NCI-H1105 (cell line): ENCODE measurements at regions not wholly inside any gene's neighbourhood (a gene's known extent, or its start where the extent isn't known, plus 50 kb on each side); places are given as distances from the start of the nearest gene placed in this dataset.
"Not testable (repeated sequence)": the region's sequence is repeated elsewhere in the genome, so short reads cannot be mapped to it uniquely, and the experiment has no call there.

Source experiments
- DNase-seq: peaks from one replicate; lab custom pipeline; 2025; lab: John Stamatoyannopoulos, UW

- no peak for DNase-seq
Measured at GRCh38 chr12:67039995-67040860, 228.9 kb upstream of the CAND1 start.

GRCh38 chr12:67040861-67041137, 228.4 kb upstream of the CAND1 start:
- DNase-seq, result no peak

- peak; percentile 77 for DNase-seq
Measured at GRCh38 chr12:67042697-67043131, 226.4 kb upstream of the CAND1 start.

- no peak for DNase-seq
Measured at GRCh38 chr12:67043771-67044170, 225.4 kb upstream of the CAND1 start.

- DNase-seq, result no peak
Measured at GRCh38 chr12:67045650-67046049, 223.5 kb upstream of the CAND1 start.

- no peak for DNase-seq
Measured at GRCh38 chr12:67046062-67046461, 223.1 kb upstream of the CAND1 start.

- no peak for DNase-seq
Measured at GRCh38 chr12:67047634-67048033, 221.5 kb upstream of the CAND1 start.

GRCh38 chr12:67048371-67048770, 220.8 kb upstream of the CAND1 start:
- no peak for DNase-seq

- not testable (repeated sequence) for DNase-seq
Measured at GRCh38 chr12:67049199-67049598, 220.0 kb upstream of the CAND1 start.

GRCh38 chr12:67052981-67053380, 216.2 kb upstream of the CAND1 start:
- DNase-seq, result no peak

GRCh38 chr12:67056329-67056728, 212.8 kb upstream of the CAND1 start:
- DNase-seq, result no peak

- no peak for DNase-seq
Measured at GRCh38 chr12:67057072-67057471, 212.1 kb upstream of the CAND1 start.

- DNase-seq, result no peak
Measured at GRCh38 chr12:67062193-67062592, 207.0 kb upstream of the CAND1 start.

GRCh38 chr12:67067453-67068203, 201.5 kb upstream of the CAND1 start:
- DNase-seq, result no peak

GRCh38 chr12:67068204-67068731, 200.9 kb upstream of the CAND1 start:
- DNase-seq, result peak; percentile 13

GRCh38 chr12:67068761-67069450, 200.3 kb upstream of the CAND1 start:
- DNase-seq, result peak; percentile 66

GRCh38 chr12:67069451-67070306, 199.5 kb upstream of the CAND1 start:
- DNase-seq, result peak; percentile 43

GRCh38 chr12:67070307-67070600, 198.9 kb upstream of the CAND1 start:
- DNase-seq, result no peak

GRCh38 chr12:67070604-67071003, 198.6 kb upstream of the CAND1 start:
- no peak for DNase-seq

GRCh38 chr12:67072281-67072680, 196.9 kb upstream of the CAND1 start:
- not testable (repeated sequence) for DNase-seq

- DNase-seq, result no peak
Measured at GRCh38 chr12:67073336-67073735, 195.8 kb upstream of the CAND1 start.

GRCh38 chr12:67074072-67074471, 195.1 kb upstream of the CAND1 start:
- DNase-seq, result no peak
